ENCODE measurements at regions not wholly inside any gene's neighbourhood (a gene's known extent, or its start where the extent isn't known, plus 50 kb on each side); places are given as distances from the start of the nearest gene placed in this dataset.

DNA sequence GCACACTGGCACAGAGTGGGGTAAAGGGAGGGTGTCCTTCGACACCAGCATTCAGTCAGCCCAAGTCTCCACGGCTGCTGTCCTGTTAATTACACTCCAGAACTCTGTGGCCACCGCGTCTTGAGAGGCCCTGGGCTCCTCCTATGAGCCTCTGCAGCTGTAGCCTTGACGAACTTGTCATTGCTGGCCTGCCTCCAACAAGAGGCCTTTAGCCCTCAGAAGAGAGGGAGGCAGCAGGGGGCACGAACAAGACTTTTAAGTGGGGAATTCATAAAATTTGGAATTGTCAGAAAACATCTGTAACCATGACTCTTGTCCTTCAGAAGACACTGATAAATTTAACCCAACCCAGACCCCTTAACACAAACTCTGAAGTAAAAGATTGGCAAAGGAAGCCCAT is 241.9 kb downstream of the UQCRFS1 start:
- DNase-seq: no peak

DNA sequence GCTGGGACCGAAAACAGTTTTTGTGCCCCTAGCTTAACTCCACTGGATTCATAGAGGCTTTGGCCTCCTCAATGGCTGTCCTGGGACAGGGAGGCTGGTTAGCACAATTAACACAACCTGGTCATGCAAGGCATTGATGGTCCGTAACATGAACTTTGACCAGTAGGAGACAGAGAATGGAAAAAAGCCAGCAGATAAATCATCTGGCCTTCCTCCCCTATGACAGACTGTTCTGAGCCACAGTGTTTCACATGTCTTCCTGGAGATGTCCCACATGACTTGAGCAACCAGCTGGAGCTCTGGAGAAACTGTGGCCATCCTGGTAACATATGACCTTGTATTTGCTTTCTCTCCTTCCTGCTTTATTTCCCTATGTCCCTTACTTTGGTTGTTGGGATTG is 244.2 kb downstream of the UQCRFS1 start:
- DNase-seq: no peak

DNA sequence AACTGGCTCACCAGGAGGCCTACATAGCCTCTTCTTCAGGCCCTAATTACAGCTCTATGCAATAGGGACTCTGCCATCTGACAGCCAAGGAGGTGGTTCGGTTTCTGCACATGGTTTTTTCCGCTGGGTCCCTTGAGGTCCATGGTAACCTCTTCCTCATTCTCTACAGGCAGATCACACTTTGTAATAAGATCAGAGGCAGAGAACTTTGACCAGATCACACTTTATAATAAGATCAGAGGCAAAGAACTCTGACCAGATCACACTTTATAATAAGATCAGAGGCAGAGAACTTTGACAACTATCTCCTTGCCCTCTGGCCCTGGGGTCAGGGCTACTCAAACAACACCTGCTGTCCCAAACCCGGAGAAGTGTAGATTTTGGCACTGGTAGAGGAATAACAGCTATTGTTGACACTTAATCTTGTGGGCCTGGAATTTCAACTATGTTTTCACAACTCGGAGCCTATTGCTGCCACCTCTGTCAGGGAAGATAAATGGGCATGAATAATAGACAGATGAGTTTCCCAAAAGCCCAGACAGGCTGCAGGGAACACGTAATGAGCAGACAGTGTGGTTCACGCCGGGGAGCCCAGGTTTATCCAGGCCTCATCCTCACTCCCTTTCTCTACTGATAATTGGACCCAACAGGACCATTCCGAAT is 246.1 kb downstream of the UQCRFS1 start:
- no peak for DNase-seq

DNA sequence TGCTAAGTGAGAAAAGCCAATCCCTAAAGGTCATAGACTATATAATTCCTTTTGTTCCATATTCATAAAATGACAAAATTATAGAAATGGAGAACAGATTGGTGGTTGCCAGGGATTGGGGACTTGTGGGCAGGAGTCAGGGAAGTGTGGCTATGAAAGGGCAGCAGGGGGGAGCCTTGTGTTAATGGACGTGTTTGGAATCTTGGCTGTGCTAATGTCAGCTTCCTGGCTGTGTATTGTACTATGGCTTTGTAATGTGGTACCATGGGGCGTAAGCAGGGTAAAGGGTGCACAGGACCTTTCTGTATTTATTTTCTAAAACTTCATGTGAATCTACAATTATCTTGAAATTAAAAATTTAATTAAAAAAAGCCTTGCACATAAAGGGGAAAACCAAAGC is 248.5 kb downstream of the UQCRFS1 start:
- DNase-seq: no peak

DNA sequence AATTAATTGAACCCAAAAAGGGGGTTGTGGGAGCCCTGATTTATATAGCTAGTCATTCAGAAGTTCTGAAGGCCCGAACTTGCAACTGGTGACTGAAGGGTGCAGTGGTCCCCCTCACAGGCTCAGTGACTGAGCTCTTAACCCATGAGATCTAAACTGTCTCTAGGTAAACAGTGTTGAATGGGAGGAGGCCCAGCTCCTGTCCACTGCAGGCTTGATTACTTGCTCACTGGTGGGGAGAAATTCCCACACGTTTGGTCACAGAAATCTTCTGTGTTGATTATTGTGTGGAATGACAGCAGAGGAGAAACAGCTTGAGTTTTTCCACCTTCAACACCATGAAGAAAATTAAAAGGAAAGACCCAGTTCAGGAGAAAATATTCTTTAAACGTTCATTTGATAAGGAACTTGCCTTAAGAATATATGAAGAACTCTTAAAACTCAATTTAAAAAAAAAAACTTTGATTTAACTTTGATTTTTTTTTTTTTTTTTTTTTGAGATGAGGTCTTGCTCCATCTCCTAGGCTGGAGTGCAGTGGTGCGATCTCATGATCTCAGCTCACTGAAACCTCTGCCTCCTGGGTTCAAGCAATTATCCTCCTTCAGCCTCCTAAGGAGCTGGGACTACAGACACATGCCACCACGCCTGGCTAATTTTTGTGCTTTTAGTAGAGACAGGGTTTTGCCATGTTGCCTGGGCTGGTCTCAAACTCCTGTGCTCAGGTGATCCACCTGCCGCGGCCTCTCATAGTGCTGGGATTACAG is 249.3 kb downstream of the UQCRFS1 start:
- no peak for DNase-seq

DNA sequence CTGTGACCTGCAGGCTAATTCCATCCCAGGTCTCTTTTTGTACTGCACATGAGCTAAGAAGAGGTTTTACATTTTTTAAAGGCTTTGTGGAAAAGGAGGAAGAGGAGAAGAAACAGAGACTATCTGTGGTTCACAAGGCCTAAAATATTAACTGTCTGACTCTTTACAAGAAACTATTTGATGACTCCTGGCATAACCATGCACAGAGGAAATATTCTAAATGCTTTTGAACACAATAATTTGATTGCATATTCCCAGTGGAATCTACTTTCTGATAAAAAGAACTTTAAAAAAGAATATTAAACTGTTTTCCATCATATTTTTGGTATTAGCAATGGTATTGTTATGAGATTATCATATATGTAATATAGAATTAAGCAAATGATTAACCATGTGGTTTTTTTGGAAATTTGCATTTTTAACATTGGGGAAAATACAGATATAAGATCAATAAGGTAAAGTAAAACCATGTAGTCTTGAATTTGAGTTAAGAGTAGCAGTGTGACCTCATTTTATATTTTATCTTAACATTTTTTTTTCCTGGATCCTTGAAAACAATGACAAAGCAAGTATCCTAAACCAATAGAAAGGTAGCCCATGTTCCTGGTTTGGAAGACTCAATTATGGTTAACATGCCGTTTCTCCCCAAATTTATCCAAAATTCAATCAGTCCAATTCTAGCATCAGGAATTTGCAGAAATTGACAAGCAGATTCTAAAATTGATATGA is 251.0 kb downstream of the UQCRFS1 start:
- DNase-seq: no peak

DNA sequence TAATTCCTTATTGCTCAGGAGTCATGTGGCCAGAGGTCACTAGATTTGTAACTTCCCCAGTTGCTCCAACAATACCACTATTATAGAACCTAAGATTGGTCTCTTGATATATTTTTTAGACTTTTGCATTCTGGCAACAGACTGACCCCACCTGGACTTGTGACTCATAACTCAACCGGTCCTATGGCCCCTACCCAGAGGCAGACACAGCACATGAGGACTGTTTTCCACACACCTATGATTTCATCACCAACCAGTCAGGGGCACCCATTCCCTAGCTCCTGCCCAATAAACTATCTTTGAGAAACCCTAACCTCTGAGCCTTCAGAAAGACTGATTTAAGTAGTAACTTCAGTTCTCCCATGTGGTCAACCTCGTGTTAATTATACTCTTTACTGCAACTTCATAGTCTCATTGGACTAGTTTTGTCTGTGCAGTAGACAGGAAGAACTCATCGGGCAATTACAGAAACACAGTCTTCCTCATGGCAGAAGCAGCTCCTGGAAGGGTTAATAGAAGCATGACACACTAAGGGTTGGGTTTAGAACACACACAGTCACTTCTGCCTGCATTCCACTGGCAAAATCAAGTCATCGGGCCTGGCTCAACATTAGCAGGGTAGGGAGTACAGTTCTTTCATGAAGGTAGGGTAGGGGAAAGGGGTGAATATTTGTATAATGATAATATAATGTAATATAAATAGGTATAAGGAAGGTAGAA is 251.8 kb downstream of the UQCRFS1 start:
- DNase-seq: no peak

DNA sequence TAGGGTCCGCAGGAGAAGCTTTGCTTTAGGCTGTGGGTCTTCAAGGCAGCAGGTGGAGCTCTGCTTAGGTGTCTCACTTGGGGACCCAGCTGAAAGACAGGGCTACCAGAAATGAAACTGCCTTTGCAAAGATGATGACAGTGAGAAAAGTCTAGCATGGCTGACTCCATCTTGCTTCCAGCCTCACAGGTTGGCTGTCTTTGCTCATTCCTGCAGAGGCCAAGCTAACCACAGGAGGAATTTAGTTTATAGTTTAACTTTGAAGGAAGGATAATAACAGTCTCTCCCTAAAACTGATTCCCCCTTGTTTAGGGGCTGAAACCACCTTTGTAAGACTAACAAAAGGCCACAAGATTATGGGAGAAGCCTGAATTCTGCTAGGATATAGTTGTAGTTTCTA is 252.4 kb downstream of the UQCRFS1 start:
- DNase-seq: no peak

DNA sequence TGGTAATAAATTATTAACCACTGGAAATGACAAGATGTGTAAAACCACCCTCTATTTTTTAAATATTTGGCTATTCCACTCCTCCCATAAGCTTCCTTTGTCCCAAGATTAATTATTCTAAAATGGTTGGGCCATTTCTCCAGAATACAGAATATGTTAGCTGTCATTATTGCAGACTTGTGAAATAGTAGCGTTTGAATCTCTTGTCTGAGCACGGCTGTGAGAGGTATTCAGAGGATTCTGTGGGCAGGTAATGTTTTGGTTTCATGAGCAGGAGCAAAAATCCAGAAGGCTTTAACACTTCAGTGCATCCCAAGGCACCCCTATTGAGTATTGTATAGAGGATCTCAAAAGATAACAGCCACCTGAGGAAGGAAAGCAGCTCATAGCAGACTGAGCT is 256.0 kb downstream of the UQCRFS1 start:
- DNase-seq: no peak

DNA sequence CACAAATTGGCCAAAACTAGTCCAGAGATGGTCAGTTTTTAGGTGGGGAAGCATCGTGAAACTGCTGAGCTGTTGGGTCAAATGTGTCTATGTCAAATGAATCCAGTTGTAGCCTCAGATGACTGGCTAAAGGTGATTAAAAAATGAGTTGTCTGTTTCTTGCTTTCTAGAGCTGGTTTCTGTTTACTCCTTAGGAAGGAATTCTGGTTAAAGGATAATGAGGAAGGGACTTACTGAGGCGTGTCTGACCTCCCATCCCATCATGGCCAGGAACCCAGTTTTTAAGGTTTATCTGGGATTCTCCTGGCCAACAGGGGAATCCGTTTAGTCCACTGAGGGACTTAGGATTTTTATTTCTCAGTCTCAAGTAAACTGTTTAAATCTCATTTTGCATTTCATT is 256.5 kb downstream of the UQCRFS1 start:
- no peak for DNase-seq

DNA sequence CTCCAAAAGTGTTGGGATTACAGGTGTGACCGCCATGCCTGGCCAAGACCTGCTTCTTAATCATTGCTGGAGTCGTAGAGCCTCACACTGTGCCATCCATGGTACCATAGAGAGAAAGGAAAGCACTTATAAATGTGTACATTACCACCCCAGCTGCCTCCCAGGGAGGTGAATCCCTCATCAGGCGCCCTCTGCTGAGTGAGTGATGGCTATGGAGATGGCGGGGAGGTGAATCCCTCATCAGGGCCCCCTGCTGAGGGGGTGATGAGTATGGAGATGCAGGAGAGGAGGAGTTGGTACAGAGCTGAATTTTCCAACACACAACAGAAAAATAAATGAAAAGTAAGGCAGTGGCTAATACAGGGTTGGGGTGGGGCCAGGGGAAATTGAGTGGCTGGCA is 263.4 kb downstream of the UQCRFS1 start:
- DNase-seq: no peak

DNA sequence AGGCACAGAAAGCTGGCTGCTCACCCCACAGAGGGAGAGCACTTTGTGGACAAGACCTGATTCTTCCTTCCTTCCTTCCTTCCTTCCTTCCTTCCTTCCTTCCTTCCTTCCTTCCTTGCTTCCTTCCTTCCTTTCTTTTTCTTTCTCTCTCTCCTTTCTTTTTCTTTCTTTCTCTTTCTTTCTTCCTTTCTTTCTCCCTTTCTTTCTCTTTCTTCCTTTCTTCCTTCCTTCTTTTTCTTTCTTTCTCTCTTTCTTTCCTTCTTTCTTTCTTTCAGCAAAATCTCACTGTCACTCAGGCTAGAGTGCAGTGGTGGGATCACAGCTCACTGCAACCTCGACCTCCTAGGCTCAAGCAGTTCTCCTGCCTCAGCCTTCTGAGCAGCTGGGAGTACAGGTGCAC is 263.9 kb downstream of the UQCRFS1 start:
- DNase-seq: no peak

DNA sequence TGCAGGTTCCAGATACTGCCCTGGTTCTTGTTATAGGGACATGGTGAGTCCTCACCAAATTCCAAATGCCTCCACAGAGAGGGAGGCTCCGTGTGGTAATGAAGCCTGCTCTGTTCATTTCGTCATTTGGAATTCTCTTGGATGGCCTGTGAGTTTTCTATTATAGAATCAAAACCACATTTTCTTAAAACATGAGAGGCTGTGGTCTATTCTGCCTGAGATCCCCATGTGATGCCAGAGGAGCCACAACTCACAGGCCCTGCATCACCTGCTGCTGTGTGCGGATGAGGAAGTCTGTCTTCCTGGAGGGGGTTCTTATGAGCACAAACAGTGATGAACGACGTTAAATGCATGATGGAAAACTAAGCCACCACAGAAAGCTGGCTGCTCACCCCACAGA is 264.4 kb downstream of the UQCRFS1 start:
- no peak for DNase-seq

DNA sequence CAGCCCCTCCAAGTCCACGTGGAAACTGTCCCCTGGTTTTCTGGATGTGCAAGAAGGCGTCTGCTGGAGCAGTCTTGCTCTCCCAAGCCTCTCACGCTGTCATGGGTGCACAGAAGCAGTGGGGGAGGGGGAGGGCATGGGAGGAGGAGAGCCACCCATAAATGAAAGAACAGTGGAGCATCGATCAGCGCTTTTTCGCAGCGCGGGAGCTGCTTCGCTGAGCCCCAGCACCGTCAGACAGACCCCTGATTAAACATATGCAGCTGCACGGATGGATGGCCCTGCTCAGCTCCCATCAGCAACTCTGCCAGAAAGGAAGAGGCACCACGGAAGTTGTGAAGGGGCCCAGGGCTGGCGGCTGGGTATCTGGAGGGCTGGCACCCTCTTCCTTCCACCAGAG is 264.9 kb downstream of the UQCRFS1 start:
- DNase-seq: no peak

DNA sequence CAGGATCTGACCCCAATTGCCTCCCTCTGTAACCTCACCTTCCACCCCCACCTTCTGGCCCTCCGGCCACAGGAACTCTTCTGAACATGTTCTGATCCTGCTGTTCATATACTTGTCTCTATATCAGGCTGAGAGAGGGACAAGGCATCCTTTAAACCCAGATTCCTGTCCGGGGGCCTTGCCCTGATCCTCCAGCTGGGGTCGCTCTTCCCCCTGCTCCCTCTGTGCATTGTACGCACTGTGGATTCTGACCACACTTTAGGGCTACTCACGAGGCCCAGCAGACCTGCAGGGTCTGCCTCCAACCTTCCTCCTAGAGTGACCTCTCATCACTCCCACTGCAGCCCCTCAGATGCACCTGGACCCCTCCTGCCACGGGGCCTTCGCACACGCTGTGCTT is 269.3 kb downstream of the UQCRFS1 start:
- no peak for DNase-seq

DNA sequence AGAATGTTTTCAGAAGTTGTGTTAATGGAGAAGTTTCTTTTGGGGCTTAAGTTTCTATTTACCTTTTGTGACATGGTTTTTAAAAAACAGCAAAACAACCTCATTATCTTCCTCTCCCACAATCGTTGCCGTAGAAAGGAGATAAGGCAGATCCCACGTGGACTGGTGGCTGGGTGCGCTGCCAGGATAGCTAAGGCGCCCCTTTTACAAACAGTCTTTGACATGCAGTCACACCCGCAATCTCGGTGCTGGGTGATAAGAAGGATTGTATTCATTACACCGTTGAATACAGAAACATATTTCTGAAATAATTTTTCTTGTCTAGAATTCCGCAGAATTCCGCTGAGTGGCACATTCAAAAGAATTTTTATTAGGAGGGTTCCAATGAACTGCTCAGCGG is 271.1 kb downstream of the UQCRFS1 start:
- DNase-seq: no peak

DNA sequence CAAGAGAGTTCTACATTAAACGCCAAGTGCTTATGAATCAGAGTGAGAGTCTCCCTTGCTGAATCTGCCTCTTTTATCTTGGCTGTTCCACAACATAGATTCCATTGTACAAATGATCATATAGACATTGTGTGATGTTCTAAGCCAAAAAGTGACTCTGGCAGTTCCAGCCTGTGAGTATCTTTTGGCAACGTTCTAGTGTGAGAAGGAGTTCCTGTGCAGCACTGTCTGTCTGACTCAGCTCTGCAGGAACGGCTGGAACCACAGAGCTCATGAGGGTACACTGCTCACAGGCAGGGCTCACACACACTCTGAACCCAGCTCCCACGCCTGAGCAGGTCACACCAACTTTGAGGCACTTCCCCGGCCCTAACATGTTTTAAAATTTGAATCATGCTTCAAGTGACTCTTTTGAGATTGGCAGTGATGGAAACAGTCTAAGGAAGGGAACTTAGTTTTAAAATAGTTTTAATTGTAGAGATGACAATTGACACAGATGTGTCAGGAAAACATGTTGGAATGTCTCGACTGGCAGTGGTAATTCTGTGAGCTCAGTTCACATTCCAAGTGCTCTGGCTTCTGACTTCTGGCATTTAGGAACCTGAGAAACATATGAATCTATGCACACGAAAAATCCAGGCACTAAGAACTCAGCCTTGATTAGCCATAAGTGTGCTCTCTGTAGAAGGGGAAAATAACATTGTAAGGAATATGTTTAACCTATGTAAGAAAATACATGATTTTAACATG is 272.0 kb downstream of the UQCRFS1 start:
- DNase-seq: no peak

DNA sequence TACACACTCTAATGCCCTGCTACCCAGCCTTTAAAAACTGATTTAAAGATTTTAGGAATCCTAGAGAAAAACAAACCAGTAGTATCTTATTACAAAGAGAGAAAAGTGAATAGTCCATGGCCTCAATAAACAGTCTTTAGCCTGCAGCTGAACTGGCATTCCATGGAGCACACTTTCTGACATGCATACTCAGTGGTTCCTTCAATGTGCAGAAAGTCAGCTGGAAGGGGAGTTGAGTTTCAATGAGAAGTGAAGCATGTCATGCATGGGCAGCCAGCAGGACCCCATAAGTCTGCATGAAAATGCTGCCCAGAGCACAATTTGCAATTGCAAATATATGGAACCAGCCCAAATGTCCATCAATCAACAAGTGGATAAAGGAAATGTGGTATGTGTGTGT is 273.7 kb downstream of the UQCRFS1 start:
- DNase-seq: no peak

DNA sequence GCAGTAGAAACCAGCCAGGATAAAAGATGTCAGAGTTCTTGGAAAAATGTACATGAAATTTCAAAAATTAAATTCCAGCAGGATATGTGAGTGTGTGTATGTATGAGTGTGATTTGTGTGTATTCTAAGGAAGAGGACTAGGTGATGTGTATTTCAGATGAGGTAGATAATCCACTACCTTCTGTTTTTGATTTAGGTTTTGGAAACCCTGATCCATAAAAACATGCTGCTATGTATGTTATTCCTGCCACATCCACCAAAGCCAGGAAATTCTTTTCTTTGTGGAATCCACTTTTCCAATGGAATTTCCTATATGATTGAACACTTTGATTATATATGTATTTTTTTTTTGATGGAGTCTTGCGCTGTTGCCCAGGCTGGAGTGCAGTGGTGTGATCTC is 276.9 kb downstream of the UQCRFS1 start:
- DNase-seq: no peak

DNA sequence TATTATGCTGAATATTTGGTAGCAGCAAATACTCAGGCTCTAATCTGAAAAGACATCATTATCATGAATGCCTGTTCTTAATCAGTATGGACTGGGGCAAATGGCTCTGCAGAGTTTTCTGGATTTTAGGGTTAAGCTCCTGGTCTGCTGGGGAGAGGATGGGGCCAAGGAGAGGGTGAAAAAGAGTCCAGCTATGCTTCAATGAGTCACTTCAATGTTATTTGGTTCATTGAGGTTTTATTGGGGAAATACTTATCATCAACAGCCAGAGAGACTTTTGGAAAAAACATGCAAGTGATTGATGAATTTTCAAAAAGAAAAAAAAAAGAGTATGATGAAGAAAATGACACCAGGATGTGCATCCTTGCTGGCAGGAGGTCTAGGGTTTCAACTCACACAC is 278.3 kb downstream of the UQCRFS1 start:
- no peak for DNase-seq

DNA sequence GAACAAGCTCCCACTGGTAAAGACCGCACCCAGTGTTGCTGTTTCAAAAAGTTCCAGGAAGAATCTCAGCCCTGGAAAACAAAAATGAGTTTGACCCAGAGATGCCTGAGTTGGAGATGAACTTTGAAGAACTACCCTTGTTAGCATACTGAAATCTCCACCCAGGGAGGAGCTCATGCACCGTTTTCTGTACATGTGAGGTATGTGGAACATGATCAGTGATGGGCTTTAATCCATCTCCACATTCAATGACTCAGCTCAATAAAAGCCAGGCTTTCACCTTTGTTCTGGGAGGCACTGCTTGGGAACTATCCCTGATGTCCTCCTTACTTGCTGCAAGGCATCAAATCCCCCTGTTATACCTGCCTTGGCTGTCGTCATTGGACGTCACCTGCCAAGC is 279.9 kb downstream of the UQCRFS1 start:
- no peak for DNase-seq

DNA sequence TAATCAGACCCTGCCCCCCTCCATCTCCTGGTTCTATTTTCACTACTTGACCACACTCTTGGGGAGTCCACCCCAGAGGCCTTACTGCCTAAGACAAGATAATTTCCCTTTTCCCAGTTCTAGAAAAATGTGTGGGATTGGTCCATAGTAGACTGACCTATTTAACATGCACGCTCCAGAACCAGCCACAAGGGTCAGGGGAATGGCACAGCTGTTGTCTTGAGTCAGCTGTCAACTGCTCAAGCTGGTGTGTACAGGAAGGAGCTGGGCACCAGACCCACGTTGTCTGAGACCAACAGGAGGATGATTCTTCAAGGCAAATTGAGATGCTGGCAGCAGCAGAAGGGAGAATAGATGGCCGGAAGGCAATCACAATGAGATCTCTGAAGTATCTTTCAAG is 280.5 kb downstream of the UQCRFS1 start:
- DNase-seq: no peak

DNA sequence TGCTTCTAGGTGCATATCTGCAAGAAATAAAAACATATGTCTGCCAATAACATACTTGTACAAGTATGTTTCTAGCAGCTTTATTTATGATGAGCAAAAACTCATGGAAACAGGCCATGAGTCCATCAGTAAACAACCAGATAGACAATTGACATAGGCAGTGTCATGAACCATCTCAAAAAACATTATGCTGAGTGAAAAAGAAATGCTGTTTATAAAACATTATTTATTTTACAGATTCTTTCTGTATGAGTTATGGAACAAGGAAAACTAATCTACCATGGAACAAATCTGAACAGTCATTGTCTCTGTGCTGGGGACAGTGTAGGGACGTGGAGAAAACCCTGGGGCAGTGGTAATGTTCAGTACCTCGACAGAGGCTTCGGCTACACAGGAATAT is 283.9 kb downstream of the UQCRFS1 start:
- no peak for DNase-seq

Data from activated CD4-positive, alpha-beta T cell treated with anti-CD3 and anti-CD28 coated beads, Interleukin-10, Interleukin-2, amounts not matched to agents 100 ng/mL and 50 ng/mL, durations not matched to agents 16 hours and 8 hours (primary cell).